Occipital lobe (tissue), 1 donor: ENCODE measurements at regions not wholly inside any gene's neighbourhood (a gene's known extent, or its start where the extent isn't known, plus 50 kb on each side); places are given as distances from the start of the nearest gene placed in this dataset.

Source experiments
- DNase-seq: peaks from one replicate; lab custom pipeline; 2025; lab: John Stamatoyannopoulos, UW

GRCh38 chr13:99861771-99862170 lies 109.8 kb downstream of the ZIC5 start:
- no peak for DNase-seq

DNA sequence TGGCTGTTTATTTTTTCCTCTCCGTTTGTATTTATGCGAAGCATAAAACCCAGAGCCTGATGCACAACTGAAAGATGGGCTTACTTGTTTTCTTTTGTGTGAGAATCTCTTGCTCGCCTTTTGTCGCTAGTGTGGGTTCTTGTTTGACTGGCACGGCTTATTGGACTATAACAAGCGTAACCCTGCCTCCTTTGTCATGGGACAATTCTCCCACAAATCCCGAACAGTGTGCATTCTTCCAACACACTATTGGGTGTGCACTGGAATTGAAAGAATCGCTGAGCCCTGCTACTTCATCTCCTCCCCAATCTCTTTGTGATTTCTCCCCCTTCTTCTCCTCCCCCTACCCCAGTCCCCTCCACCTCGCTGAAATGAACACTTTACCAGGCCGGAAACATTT lies 110.8 kb downstream of the ZIC5 start:
- DNase-seq: no peak

- DNase-seq: no peak
Observed at GRCh38 chr13:99859178-99860177, 112.1 kb downstream of the ZIC5 start.

- DNase-seq: no peak
Observed at GRCh38 chr13:99857738-99858137, 113.8 kb downstream of the ZIC5 start.

DNA sequence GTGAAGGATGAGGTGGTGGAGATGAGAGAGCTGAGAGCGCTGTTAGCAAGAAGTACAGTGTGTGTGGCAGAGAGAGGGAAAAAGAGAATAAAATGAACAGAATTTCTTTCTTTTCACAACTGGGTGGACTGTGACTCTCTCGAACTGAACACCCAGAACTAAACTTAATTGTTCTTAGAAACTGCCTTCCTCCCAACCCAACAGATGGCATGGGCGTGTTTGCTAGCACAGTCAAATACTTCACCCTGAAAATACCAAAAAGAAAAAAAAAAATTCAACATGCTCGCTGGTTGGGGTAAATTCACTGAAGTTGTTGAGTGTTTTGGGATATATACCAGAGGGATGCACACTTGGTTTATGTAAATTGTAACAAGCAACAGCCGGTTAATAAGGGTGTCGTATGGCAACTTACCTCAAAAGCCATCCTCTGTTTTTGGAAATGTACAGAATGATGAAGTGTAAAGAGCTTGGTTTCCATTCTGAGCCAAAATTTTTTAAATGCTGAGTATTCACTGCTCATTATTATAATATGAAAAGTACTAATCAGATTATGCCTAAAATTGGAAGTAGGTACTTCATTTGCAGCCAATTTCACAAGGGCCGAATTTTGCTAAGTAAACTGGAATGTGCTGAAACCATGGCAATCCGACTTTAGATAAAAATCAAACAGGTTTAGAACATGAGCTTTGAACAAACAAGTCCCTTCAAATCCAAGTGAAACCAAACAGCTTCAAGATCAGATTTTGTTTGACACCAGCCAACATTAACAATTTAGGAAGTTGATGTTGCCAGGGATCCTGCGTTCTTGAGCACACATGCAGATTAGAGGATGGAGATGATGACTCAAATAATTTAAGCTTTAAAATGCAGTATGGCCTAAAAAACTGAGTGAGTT lies 115.8 kb downstream of the ZIC5 start:
- DNase-seq: no peak

DNA sequence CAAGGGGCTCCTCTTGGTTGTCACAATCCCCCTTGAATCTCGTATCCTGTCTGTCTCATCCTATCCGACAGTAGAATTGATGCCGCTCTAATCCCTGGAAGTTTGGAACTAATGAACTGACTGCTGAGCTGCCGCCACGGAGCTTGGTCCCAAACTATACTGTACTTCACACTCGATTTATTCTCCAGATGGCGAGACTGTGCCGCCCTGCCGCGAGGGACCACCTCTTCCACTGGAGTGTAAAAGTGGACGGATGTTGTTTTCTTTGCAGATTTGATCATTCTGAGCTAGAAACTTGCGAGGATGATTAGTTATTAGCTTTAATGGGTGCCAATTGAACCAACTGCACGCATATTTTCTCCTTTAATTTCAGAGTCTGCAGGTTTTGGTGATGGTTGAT lies 117.2 kb downstream of the ZIC5 start:
- DNase-seq: no peak

- no peak for DNase-seq
Observed at GRCh38 chr13:99847318-99847750, 124.2 kb downstream of the ZIC5 start.

DNA sequence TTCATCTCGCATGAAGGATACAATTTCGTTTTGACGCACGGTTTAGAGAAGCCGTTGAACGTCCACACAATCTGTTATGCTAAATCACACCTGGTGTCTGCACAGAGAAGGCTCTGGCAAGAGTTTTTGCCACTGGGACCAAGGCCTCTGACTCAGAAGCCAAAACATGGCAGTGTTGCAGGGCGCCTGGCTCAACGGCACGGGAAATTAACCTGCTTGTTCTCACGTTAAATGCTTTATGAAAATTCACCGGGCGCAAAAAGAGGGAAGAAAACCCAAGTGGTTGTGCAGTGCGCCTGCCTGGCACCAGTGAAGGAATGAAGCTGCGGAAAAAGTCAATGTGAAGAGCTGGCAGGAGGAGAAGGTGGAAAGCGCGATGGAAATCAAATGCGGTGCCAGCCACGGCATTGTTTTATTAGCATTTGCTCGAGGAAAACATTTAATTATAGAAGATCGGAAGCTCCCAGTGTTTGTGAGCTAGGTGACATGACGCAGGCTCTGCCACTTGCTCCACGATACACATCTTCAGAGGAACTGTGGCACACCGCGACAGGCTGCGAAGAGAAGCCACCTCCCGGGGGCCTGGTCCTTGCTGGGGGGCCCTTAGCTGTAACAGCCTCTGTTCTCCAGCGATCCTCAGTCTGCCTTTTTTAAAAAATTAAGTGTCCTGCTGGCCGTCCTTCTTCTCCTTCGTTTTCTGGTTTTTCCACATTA lies 126.2 kb downstream of the ZIC5 start:
- no peak for DNase-seq

GRCh38 chr13:99844421-99844820 lies 127.1 kb downstream of the ZIC5 start:
- no peak for DNase-seq

- DNase-seq: no peak
Observed at GRCh38 chr13:99843872-99844271, 127.7 kb downstream of the ZIC5 start.

- no peak for DNase-seq
Observed at GRCh38 chr13:99842405-99842804, 129.2 kb downstream of the ZIC5 start.

DNA sequence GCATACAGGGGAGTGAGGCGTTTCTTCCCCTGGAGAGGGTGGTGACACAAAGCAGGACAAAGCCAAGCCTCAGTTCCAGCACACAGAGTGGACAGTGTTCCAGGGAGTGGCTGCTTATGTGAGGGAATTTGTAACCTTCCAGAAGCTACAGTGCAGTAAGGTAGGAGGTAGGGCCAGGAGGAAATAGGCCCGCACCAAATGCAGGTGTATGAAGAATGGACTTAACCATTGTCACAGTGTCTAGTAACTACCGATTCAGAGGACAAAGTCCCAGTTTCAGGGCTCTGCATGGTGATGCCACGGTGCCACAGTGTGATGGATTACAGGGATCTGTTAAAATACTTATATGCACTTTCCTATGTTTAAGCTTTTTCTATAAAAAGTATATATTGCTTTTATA lies 135.3 kb downstream of the ZIC5 start:
- DNase-seq: no peak

DNA sequence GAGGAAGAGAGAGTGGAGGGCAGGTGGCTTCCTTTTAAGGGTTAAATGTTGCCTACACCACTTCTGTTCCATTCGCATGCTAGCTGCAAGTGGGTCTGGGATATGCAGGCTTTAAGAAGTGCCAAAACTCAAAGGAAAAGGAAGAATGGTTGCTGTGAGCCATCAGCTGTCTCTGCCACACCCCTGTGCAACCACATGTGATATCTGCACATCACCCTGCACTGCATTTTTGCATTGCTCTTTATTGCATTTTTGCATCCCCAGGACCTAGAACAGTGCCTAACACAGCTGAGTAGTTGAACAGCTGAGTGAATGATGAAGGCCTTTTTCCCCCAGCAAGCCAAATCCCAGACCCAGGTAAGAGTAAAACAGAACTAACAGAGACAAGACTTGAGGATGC lies 136.1 kb downstream of the ZIC5 start:
- no peak for DNase-seq

GRCh38 chr13:99834246-99834645 lies 137.3 kb downstream of the ZIC5 start:
- no peak for DNase-seq

DNA sequence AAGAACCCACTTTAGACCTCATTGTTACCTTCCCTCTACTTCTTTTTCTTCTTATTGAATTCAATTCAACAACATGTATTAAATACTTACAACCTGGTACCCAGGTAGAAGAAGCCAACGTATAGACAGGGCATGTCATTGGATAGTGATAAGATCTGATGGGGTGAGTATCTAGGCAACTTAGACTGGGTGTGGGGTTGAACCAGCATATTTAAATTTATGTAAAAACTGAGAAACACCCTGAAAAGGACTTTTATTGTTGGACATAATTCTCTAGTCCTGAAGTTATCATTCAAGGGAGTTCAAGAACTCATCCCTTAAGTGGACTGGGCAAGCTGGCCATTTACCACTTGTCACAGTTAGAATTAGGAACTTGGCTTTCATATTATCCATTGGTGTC lies 139.2 kb downstream of the ZIC5 start:
- no peak for DNase-seq

GRCh38 chr13:99830931-99831330 lies 140.6 kb downstream of the ZIC5 start:
- no peak for DNase-seq

GRCh38 chr13:99829593-99830239 lies 141.9 kb downstream of the ZIC5 start:
- no peak for DNase-seq

GRCh38 chr13:99829161-99829560 lies 142.4 kb downstream of the ZIC5 start:
- DNase-seq: no peak

DNA sequence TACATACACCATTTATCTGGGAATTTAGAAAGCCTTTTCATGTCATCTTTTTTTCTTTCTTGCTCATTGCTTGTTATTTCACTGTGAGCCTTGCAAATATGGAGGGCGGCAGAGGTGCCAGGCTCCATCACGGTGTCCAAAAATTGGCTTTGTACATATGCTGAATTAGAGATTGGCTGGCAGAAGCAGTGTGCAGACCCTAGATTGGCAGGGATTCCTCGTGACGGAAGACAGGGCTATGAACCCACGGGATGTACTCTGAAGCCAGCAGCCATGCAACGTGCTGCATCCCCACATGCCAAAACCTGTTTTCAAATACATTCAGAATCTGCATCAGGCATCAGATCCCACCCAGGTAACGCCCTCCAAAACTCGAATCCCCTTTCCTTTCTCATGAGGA lies 142.8 kb downstream of the ZIC5 start:
- DNase-seq: no peak

- no peak for DNase-seq
Observed at GRCh38 chr13:99828123-99828522, 143.4 kb downstream of the ZIC5 start.
